WTC11 (cell line): ENCODE measurements at regions not wholly inside any gene's neighbourhood (a gene's known extent, or its start where the extent isn't known, plus 50 kb on each side); places are given as distances from the start of the nearest gene placed in this dataset.

Source experiments
- ATAC-seq: fragments of 200-7000 bp; cut with Tn5 transposase; 2 replicates; pipeline ENCODE4 v1.10.0; 2021; ENCODE audit warnings: mild to moderate bottlenecking, moderate library complexity
- CTCF ChIA-PET: fragments of 300-600 bp; sonication (Branson Sonifier 250); formaldehyde crosslinking; loops from one replicate; lab custom pipeline; 2021; ENCODE audit warnings: antibody characterized with exemption; lab: Charles Lee
- POLR2A ChIA-PET: fragments of 350-600 bp; sonication (Branson Sonifier 250); formaldehyde crosslinking; loops from one replicate; lab custom pipeline; 2021; ENCODE audit warnings: antibody characterized with exemption; lab: Charles Lee
- DNase-seq: peaks from one replicate; pipeline ENCODE4 v3.0.0; 2021; ENCODE audit warnings: low spot score
- H3K27ac Mint-ChIP-seq: 2 replicates; pipeline ENCODE4 v1.8.0; 2021; ENCODE audit warnings: mixed read lengths
- H3K27me3 Mint-ChIP-seq: 2 replicates; pipeline ENCODE4 v1.8.0; 2021; ENCODE audit warnings: low read depth, mild to moderate bottlenecking, moderate library complexity, mixed read lengths
- H3K36me3 Mint-ChIP-seq: 2 replicates; pipeline ENCODE4 v1.8.0; 2021; ENCODE audit warnings: mixed read lengths
- H3K4me1 Mint-ChIP-seq: 2 replicates; pipeline ENCODE4 v1.8.0; 2022; ENCODE audit warnings: mixed read lengths
- H3K4me3 Mint-ChIP-seq: 2 replicates; pipeline ENCODE4 v1.8.0; 2021; ENCODE audit warnings: mild to moderate bottlenecking, moderate library complexity, mixed read lengths
- H3K9me3 Mint-ChIP-seq: 2 replicates; pipeline ENCODE4 v1.8.0; 2021; ENCODE audit warnings: mixed read lengths
- ATF1 ChIP-seq: sonication (generic); formaldehyde crosslinking; IDR thresholded peaks from 2 replicates; pipeline ENCODE4 v1.8.1; 2023; ENCODE audit warnings: mild to moderate bottlenecking, moderate library complexity, missing genetic modification reagents
- JAZF1 ChIP-seq: fragments of 250-450 bp; sonication (Bioruptor Pico); IDR thresholded peaks from 2 replicates; pipeline ENCODE4 v1.9.0; 2021; ENCODE audit warnings: moderate library complexity, mild to moderate bottlenecking, inconsistent platforms
- MXD4 ChIP-seq: fragments of 250-450 bp; sonication (Bioruptor Pico); IDR thresholded peaks from 2 replicates; pipeline ENCODE4 v1.8.0; 2021; ENCODE audit warnings: mild to moderate bottlenecking, moderate library complexity, borderline replicate concordance
- NR2C2 ChIP-seq: sonication (generic); formaldehyde crosslinking; IDR thresholded peaks from 2 replicates; pipeline ENCODE4 v1.8.0; 2022; ENCODE audit warnings: mild to moderate bottlenecking, missing genetic modification reagents
- SMAD3 ChIP-seq: sonication (generic); formaldehyde crosslinking; IDR thresholded peaks from 2 replicates; pipeline ENCODE4 v1.8.0; 2022; ENCODE audit warnings: missing genetic modification reagents, mild to moderate bottlenecking, borderline replicate concordance
- TEAD4 ChIP-seq: sonication (generic); formaldehyde crosslinking; IDR thresholded peaks from 2 replicates; pipeline ENCODE4 v1.8.0; 2022; ENCODE audit warnings: mild to moderate bottlenecking, missing genetic modification reagents
- TP53 ChIP-seq: sonication (generic); formaldehyde crosslinking; IDR thresholded peaks from 2 replicates; pipeline ENCODE4 v1.8.1; 2023; ENCODE audit warnings: mild to moderate bottlenecking, missing genetic modification reagents
- ZBTB21 ChIP-seq: sonication (generic); formaldehyde crosslinking; IDR thresholded peaks from 2 replicates; pipeline ENCODE4 v1.8.1; 2023; ENCODE audit warnings: mild to moderate bottlenecking, missing genetic modification reagents, borderline replicate concordance
- ZNF396 ChIP-seq: fragments of 250-450 bp; sonication (Bioruptor Pico); IDR thresholded peaks from 2 replicates; pipeline ENCODE4 v1.8.0; 2021; ENCODE audit warnings: mild to moderate bottlenecking, moderate library complexity, borderline replicate concordance
- TF ChIP-seq, protein P1 (sequence below): fragments of 250-450 bp; sonication (Bioruptor Pico); IDR thresholded peaks from 2 replicates; pipeline ENCODE4 v1.9.0; 2021; ENCODE audit warnings: mild to moderate bottlenecking
- TF ChIP-seq, protein P2 (sequence below): sonication (generic); formaldehyde crosslinking; IDR thresholded peaks from 2 replicates; pipeline ENCODE4 v1.8.0; 2022; ENCODE audit warnings: mild to moderate bottlenecking, missing genetic modification reagents
- TF ChIP-seq, protein P3 (sequence below): sonication (generic); formaldehyde crosslinking; IDR thresholded peaks from 2 replicates; pipeline ENCODE4 v1.8.1; 2022; ENCODE audit warnings: mild to moderate bottlenecking, moderate library complexity, missing genetic modification reagents
- TF ChIP-seq, protein P4 (sequence below): sonication (generic); formaldehyde crosslinking; IDR thresholded peaks from 2 replicates; pipeline ENCODE4 v1.8.1; 2023; ENCODE audit warnings: mild to moderate bottlenecking, missing genetic modification reagents, moderate library complexity
- TF ChIP-seq, protein P5 (sequence below): sonication (generic); formaldehyde crosslinking; IDR thresholded peaks from 2 replicates; pipeline ENCODE4 v1.8.0; 2023; ENCODE audit warnings: missing genetic modification reagents
- TF ChIP-seq, protein P6 (sequence below): sonication (generic); formaldehyde crosslinking; IDR thresholded peaks from 2 replicates; pipeline ENCODE4 v1.8.0; 2023; ENCODE audit warnings: missing genetic modification reagents, mild to moderate bottlenecking, borderline replicate concordance
- TF ChIP-seq, protein P7 (sequence below): sonication (generic); formaldehyde crosslinking; IDR thresholded peaks from 2 replicates; pipeline ENCODE4 v1.8.0; 2022; ENCODE audit warnings: mild to moderate bottlenecking, missing genetic modification reagents
- TF ChIP-seq, protein P8 (sequence below): sonication (generic); formaldehyde crosslinking; IDR thresholded peaks from 2 replicates; pipeline ENCODE4 v1.8.0; 2022; ENCODE audit warnings: missing genetic modification reagents

DNA sequence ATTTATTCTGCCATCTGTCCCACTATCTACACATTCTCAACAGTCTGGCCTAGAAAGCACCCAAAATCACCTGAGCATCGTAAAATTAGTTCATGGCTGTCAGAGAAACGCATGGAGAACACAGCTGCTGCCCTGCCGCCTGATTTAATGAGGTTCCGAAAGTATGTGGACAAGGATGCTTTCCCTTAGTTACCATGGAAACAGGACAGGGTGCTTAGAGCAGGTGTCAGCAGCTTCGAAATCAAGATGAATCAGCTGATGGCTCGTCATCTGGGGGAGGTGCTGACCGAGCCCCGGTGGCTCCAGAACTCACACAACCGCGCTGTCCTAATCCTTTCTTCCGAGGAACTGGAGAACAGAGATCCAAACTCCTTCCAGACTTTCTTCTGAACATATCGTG, 151.5 kb downstream of the TEX36 start (continued):
- TF ChIP-seq, protein P1, sequence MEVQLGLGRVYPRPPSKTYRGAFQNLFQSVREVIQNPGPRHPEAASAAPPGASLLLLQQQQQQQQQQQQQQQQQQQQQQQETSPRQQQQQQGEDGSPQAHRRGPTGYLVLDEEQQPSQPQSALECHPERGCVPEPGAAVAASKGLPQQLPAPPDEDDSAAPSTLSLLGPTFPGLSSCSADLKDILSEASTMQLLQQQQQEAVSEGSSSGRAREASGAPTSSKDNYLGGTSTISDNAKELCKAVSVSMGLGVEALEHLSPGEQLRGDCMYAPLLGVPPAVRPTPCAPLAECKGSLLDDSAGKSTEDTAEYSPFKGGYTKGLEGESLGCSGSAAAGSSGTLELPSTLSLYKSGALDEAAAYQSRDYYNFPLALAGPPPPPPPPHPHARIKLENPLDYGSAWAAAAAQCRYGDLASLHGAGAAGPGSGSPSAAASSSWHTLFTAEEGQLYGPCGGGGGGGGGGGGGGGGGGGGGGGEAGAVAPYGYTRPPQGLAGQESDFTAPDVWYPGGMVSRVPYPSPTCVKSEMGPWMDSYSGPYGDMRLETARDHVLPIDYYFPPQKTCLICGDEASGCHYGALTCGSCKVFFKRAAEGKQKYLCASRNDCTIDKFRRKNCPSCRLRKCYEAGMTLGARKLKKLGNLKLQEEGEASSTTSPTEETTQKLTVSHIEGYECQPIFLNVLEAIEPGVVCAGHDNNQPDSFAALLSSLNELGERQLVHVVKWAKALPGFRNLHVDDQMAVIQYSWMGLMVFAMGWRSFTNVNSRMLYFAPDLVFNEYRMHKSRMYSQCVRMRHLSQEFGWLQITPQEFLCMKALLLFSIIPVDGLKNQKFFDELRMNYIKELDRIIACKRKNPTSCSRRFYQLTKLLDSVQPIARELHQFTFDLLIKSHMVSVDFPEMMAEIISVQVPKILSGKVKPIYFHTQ (CRISPR knock-in tag) = no peak
- TF ChIP-seq, protein P2, sequence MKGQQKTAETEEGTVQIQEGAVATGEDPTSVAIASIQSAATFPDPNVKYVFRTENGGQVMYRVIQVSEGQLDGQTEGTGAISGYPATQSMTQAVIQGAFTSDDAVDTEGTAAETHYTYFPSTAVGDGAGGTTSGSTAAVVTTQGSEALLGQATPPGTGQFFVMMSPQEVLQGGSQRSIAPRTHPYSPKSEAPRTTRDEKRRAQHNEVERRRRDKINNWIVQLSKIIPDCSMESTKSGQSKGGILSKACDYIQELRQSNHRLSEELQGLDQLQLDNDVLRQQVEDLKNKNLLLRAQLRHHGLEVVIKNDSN (CRISPR knock-in tag) = no peak
- TF ChIP-seq, protein P3, sequence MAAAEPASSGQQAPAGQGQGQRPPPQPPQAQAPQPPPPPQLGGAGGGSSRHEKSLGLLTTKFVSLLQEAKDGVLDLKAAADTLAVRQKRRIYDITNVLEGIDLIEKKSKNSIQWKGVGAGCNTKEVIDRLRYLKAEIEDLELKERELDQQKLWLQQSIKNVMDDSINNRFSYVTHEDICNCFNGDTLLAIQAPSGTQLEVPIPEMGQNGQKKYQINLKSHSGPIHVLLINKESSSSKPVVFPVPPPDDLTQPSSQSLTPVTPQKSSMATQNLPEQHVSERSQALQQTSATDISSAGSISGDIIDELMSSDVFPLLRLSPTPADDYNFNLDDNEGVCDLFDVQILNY (CRISPR knock-in tag) = no peak
- TF ChIP-seq, protein P4, sequence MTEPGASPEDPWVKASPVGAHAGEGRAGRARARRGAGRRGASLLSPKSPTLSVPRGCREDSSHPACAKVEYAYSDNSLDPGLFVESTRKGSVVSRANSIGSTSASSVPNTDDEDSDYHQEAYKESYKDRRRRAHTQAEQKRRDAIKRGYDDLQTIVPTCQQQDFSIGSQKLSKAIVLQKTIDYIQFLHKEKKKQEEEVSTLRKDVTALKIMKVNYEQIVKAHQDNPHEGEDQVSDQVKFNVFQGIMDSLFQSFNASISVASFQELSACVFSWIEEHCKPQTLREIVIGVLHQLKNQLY (CRISPR knock-in tag) = no peak
- TF ChIP-seq MXD4 (CRISPR knock-in tag) (no peak), JAZF1 (CRISPR knock-in tag) (no peak), TP53 (CRISPR knock-in tag) (no peak), ATF1 (CRISPR knock-in tag) (no peak)

DNA sequence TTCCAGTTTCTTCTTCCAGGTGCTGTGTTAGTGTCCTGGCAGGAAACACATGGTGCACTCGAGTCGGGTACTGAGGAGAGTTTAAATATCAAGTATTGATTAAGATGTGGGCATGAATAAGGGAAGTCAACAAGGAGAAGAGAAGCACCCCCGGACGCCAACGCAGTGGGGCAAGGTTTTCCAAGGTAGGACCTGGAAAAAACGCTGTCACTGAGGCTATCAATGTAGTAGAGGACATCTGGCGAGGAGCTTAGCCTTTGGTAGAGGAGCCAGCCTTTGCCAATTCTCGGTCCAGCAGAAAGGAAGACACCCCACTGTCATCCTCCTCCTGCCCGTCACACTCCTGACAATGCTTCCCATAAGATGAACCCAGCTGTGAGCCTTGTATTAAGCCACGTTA, 159.6 kb downstream of the TEX36 start:
- 0 out of 2 replicates have a peak, but pooled peaks cover 2% of the 10 kb centered on the region for H3K4me1 Mint-ChIP-seq
- POLR2A ChIA-PET = no interaction called here
- peaks cover 36% of the 10 kb centered on the region for H3K9me3 Mint-ChIP-seq
- CTCF ChIA-PET = interaction anchor here (1.5 kb wide), 1 partner anchor 187 kb away, joined by 3 read pairs; no protein-coding TSS in a partner anchor
- ATAC-seq (no peak), DNase-seq (no peak)
- H3K27ac Mint-ChIP-seq = no peak overlapping the region
- no peak overlapping the region for H3K4me3 Mint-ChIP-seq
- no peaks in the 10 kb centered on the region; the same call in 1 of the 2 replicates for H3K27me3 Mint-ChIP-seq
- peaks cover 17% of the 10 kb centered on the region; the same call in 1 of the 2 replicates for H3K36me3 Mint-ChIP-seq
- TF ChIP-seq, protein P5, sequence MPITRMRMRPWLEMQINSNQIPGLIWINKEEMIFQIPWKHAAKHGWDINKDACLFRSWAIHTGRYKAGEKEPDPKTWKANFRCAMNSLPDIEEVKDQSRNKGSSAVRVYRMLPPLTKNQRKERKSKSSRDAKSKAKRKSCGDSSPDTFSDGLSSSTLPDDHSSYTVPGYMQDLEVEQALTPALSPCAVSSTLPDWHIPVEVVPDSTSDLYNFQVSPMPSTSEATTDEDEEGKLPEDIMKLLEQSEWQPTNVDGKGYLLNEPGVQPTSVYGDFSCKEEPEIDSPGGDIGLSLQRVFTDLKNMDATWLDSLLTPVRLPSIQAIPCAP (CRISPR knock-in tag) = no peak
- TF ChIP-seq, protein P1 (CRISPR knock-in tag) = no peak
- no peak for TF ChIP-seq NR2C2
- no peak for TF ChIP-seq SMAD3 (CRISPR knock-in tag)
- no peak for TF ChIP-seq TEAD4 (CRISPR knock-in tag)
- TF ChIP-seq, protein P6, sequence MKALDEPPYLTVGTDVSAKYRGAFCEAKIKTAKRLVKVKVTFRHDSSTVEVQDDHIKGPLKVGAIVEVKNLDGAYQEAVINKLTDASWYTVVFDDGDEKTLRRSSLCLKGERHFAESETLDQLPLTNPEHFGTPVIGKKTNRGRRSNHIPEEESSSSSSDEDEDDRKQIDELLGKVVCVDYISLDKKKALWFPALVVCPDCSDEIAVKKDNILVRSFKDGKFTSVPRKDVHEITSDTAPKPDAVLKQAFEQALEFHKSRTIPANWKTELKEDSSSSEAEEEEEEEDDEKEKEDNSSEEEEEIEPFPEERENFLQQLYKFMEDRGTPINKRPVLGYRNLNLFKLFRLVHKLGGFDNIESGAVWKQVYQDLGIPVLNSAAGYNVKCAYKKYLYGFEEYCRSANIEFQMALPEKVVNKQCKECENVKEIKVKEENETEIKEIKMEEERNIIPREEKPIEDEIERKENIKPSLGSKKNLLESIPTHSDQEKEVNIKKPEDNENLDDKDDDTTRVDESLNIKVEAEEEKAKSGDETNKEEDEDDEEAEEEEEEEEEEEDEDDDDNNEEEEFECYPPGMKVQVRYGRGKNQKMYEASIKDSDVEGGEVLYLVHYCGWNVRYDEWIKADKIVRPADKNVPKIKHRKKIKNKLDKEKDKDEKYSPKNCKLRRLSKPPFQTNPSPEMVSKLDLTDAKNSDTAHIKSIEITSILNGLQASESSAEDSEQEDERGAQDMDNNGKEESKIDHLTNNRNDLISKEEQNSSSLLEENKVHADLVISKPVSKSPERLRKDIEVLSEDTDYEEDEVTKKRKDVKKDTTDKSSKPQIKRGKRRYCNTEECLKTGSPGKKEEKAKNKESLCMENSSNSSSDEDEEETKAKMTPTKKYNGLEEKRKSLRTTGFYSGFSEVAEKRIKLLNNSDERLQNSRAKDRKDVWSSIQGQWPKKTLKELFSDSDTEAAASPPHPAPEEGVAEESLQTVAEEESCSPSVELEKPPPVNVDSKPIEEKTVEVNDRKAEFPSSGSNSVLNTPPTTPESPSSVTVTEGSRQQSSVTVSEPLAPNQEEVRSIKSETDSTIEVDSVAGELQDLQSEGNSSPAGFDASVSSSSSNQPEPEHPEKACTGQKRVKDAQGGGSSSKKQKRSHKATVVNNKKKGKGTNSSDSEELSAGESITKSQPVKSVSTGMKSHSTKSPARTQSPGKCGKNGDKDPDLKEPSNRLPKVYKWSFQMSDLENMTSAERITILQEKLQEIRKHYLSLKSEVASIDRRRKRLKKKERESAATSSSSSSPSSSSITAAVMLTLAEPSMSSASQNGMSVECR (CRISPR knock-in tag) = no peak
- no peak for TF ChIP-seq ZNF396 (CRISPR knock-in tag)
- TF ChIP-seq, protein P7, sequence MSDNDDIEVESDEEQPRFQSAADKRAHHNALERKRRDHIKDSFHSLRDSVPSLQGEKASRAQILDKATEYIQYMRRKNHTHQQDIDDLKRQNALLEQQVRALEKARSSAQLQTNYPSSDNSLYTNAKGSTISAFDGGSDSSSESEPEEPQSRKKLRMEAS (CRISPR knock-in tag) = no peak
- TF ChIP-seq ZBTB21 (CRISPR knock-in tag) = no peak
- TF ChIP-seq, protein P8, sequence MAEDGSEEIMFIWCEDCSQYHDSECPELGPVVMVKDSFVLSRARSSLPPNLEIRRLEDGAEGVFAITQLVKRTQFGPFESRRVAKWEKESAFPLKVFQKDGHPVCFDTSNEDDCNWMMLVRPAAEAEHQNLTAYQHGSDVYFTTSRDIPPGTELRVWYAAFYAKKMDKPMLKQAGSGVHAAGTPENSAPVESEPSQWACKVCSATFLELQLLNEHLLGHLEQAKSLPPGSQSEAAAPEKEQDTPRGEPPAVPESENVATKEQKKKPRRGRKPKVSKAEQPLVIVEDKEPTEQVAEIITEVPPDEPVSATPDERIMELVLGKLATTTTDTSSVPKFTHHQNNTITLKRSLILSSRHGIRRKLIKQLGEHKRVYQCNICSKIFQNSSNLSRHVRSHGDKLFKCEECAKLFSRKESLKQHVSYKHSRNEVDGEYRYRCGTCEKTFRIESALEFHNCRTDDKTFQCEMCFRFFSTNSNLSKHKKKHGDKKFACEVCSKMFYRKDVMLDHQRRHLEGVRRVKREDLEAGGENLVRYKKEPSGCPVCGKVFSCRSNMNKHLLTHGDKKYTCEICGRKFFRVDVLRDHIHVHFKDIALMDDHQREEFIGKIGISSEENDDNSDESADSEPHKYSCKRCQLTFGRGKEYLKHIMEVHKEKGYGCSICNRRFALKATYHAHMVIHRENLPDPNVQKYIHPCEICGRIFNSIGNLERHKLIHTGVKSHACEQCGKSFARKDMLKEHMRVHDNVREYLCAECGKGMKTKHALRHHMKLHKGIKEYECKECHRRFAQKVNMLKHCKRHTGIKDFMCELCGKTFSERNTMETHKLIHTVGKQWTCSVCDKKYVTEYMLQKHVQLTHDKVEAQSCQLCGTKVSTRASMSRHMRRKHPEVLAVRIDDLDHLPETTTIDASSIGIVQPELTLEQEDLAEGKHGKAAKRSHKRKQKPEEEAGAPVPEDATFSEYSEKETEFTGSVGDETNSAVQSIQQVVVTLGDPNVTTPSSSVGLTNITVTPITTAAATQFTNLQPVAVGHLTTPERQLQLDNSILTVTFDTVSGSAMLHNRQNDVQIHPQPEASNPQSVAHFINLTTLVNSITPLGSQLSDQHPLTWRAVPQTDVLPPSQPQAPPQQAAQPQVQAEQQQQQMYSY = no peak
